Suppressor macrophage treated with lipopolysaccharide for 4 hours (primary cell): ENCODE measurements at regions not wholly inside any gene's neighbourhood (a gene's known extent, or its start where the extent isn't known, plus 50 kb on each side); places are given as distances from the start of the nearest gene placed in this dataset.

Experiments
- DNase-seq: peaks from one replicate; pipeline ENCODE4 v3.0.0-alpha.2; 2020

DNA sequence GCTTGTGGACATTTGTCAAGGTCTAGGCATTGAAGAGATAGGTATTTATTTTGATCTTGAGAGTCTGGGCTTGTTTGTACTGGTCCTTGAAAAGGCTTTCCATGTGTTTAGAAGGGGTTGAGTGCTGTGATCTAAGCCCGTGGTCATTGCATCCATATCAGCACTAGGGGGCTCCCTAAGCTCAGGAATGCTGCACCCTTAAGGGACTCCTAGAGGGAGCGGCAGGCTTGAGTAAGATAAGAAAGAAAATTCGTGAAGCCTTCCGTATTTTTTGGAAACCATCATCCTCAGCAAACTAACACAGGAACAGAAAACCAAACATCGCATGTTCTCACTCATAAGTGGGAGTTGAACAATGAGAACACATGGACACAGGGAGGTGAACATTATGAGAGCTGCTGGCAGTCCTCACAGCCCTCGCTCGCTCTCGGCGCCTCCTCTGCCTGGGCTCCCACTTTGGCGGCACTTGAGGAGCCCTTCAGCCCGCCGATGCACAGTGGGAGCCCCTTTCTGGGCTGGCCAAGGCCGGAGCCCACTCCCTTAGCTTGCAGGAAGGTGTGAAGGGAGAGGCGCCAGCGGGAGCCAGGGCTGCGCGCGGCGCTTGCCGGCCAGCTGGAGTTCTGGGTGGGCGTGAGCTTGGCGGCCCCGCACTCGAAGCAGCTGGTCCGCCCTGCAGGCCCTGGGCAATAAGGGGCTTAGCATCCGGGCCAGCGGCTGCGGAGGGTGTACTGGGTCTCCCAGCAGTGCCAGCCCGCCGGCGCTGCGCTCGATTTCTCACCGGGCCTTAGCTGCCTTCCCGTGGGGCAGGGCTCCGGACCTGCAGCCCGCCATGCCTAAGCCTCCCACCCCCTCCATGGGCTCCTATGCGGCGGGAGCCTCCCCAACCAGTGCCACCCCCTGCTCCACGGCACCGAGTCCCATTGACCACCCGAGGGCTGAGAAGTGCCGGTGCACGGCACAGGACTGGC, 201.2 kb upstream of the PCDH18 start:
- peak; percentile 44 for DNase-seq

DNA sequence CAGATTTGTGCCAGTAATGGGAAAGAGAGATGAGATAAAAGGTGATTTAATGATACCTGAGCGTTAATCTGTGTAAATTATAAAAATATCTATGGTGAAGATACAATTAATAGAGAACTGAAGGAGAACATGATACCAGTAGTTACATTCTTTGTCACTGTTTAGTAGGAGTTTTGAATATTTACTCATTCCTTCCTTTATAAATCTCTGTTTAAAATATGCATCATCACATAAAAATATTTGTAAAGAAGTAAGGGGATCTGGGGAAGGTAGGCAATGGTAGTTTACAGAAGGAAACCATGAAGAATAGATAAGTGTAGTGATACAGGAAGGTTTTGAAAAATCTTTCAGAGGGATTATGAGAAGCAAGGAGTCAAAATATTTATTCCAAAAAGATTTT, 190.6 kb upstream of the PCDH18 start:
- no peak for DNase-seq

DNA sequence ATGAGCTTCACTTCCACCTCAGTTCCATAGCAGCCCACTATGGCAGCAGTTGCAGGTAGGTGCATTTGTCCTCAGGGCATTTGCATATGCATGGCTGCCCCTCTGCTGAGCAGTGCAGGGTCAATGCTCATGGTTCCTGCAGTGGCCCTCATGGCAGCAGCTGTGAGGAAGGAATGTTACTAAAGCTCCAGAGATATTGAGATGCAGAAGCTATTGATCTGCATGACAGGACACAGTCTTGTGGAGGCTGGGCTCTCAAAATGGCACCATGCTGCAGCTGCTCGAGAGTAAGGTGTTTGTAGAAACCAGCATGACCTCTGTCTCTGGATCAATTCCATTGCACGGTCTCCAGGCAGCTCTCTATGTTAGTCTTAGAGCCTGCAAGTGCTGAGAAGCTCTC, 179.2 kb upstream of the PCDH18 start:
- no peak for DNase-seq

DNA sequence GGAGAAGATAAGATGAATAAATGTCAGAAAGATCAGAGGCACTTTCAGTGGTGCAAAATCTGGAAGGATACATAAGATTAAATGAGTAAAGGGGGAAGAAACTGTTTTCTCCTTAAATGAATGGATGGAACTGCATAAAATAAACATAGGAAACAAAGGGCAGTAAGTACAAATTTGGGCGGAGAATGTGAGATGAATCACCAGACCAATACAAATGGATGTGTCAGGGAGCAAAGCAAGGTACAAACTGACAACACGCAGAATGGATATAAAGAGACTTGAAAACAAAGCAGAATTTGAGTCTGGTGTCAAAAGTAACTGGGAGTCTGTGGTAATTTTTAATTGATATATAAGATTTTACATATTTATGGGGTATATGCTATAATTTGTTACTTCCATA, 175.3 kb upstream of the PCDH18 start:
- DNase-seq, result no peak

DNA sequence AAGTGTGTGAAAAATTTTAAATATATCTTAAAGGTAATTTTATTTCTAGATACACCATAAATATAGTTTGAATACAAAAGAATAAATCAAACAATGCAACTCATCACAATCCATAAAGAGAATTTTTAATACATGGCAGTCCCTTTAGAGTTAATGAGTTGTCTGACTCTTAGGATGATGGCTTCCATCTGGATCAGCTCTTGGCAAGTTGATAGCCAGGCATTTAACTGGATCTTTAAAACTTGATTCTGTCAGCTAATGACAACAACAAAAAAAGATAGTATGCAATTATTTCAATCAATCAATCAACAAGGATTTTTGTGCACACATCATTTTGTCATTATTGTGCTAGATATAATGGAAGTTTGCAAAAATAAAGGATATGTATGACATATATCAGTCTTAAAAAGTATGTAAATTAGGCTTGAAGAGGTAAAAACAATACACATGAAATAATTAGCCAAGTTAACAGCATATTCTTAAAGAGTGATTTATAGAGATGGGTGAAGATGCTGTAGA, 174.9 kb upstream of the PCDH18 start:
- DNase-seq, result no peak

DNA sequence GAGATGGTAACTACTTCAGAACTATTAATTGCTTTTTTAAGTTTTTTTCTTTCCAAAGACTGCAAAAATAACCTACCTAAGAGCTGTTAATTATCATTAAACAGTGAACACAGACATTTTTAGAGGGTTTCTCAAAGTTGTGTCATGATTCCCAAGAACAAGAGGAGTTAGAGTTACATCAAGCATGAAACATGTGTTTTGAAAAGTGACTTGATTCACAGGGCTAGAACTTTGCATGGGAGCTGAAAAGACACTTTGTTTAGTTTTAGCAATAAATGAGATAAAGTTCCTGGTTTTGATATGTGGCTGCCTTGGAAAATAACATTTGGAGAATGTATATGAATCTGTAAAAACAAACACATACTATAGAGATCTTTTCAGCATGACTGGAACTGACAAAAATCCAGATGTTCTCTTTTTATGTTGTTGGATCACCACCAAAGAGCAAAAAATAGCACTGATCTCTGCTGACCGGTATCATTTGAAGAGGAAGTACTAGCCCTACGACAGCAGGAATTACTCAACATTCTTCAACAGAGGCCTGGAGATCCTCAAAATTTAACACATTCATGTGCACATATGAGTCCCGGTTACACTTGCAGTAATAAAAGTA, 173.0 kb upstream of the PCDH18 start:
- DNase-seq, result peak; percentile 67

DNA sequence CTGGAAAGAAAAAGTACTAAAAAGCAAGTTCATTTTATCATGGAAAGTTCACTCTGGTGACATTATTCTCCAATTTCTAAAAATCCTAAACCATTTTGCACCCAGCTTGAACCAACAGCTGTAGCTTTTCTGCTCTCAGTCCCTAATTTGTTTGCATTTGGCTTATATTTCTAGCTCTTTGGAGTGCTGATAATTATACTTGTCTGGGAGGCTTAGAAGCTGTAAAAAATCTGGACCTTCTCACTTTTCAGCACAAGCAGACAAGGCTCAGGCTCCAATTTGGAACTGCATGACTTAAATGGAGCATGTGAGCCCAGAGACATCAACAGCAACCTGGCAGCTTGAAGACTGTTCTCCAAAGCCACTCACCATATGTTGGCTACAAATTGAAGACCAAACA, 170.9 kb upstream of the PCDH18 start:
- no peak for DNase-seq

DNA sequence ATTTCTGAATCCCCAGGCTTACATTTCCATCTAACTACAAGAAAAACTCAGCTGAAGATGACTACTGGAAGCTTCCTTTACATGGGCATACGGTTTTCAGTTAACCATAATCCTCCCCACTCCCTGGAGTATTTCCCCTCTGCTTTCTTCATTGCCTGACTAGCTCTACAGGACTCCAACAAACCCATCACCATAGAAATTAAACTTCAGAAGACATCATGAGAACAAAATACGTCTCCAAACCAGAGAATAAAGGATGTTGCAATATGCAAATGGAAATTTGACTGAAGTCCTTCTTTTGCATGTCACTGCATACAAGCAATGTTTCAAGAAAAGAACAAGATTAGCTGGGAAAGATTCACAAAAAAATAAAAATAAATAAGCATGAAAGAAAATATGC, 170.2 kb upstream of the PCDH18 start:
- DNase-seq, result no peak

DNA sequence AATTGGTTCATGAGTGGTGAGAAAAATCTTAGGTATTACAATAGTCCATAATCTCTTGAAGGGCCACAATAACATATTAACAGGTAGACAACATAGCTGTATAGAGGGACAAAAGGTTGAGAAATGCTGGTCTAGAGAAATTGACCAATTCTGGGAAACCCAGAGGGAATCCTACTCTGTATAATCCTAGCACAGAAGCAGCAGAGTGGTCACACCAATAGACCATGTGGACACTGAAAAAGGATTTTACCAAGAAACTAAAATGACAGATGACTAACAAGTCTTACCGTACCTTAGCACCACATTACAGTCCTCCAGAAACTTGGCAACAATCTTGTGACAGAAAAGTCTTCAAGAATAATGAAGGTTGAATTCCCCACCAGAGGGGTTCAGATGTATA, 169.1 kb upstream of the PCDH18 start:
- peak; percentile 37 for DNase-seq

DNA sequence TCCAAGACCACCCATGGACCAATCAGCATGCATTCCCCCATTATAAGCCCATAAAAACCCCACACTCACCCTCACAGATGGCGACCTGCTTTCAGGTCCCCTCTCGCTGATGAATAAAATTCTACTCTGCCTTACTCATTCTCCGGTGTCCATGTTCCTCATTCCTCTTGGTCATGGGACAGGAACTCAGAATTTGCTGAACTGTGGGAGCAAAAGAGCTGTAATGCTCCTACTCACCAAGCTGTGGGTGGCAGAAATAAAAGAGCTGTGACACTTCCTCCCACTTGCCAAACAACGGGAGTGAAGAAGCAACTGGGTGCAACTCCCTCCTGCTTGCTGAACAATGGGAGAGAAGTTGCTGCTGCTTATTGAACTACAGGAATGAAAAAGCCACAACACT, 168.5 kb upstream of the PCDH18 start:
- DNase-seq, result peak; percentile 75

DNA sequence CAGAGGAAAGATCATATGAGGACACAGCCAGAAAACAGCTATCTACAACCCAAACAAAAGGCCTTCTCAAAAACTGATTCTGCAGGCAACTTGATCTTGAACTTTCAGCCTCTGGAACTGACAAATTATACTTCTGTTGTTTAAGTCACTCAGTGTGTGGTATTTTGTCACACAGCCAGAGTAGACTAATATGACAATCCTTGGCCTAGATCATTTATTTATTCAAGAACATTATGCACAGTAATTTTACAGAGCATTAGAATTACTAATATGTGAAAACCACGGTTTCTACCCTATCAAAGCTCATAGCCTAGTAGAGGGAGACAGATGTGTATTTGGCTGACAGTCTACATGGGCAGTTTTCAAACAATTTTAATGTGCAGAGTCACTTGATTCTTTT, 167.8 kb upstream of the PCDH18 start:
- DNase-seq, result no peak

DNA sequence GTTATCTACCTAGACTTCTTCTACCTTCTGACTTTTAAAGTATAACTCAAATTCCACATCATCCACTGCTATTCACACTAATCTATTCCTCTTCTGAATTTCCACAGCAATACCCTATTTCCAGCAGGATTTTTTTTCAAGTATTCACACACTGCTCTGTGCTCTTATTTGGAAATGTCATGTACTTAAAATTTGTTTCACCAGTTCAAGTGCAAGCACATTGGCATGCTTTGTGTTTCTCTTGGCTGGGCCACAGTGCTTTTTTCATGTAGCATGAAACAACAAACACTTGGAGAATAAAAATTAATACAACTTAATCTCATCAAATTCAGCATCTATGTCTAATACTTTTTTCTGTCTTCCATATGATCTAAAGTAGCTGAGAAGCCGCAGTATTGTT, 161.8 kb upstream of the PCDH18 start:
- no peak for DNase-seq

DNA sequence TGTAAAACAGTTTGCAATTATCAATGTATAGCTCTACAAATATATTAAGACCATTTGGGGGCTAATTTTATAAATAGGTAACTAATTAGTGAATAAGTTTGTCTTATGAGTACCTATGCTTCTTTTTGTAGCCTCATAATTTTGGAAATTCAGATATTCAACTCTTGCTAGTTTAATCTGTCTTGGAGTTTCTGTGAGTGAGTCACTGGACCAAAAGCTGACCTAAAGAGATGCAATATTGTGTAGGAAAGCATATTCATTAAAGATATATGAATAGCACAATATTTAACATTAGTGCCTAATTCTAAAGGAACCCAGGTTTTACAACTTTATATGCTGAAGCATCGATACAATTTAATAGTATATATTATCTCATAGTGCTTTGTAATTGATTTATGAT, 161.3 kb upstream of the PCDH18 start:
- DNase-seq, result no peak

DNA sequence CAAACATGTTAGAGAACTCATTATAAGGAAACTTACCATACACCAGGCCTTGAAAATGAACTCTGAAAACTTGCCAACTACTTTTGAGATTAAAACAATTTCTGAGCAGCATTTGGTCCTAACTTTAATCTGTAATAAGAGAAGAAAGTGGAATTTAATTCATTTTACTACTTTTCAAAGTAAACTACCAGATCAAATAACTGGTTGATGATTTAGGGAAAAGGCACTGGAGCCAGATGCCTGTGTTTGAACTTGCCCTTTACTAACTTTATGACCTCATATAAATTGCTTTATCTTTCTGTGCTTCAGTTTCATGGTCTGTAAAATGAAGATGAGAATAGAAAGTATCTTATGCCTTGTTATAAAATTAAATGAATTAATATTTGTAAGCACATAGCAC, 159.9 kb upstream of the PCDH18 start:
- DNase-seq, result no peak

DNA sequence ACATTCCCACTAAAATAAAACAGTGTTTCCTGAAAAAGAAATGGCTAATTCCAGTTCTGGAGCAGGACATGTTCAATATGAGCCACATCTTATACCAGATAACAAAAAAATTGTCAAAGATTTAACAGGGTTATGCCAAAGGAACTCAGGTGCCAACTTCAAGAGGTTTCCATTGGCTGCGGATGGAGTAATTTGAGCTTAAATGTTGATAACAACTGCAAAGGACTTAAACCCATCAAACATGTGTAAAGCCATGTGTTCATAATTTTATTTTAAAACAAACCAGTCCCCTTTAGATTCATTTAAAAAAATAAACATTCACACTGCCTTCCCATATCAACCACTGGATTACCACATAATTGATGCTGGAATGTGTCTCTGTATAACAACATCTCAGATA, 156.4 kb upstream of the PCDH18 start:
- no peak for DNase-seq

DNA sequence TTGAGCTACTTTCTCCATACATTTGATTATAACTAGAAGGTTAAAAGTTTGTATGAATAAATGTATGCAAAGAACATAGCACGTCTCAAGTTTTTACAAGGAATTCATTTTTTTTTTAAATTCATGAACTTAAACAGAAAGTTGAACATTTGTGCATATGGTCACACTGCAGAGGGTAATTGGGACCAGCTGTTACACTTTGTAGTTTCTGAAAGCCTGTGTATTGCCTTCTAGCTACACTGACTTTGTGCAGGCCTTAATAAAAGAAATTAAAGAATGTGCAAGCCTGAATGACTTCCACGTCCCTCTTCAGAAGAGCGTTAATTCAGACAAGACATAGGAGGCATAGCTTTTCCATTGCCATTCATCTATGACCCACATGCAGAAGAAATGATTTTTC, 153.1 kb upstream of the PCDH18 start:
- DNase-seq, result no peak

DNA sequence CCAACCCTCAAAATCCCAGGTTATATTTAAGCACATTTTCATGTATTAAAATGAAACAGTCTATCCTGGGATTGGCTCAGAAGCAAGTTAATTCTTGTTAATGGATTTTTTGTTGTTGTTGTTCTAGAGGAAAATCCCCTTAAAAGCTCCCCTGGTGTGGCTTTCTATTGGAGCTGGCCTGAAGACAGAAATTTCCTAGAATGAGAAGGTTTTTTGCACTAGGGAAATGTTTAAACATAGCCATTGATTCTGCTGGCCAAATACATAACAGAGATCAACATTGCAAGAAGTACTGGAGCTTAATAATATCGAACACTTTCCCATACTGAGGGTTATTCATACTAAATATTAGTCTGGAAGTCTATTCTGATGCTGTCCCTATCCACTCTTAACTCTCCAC, 148.8 kb upstream of the PCDH18 start:
- DNase-seq, result no peak

DNA sequence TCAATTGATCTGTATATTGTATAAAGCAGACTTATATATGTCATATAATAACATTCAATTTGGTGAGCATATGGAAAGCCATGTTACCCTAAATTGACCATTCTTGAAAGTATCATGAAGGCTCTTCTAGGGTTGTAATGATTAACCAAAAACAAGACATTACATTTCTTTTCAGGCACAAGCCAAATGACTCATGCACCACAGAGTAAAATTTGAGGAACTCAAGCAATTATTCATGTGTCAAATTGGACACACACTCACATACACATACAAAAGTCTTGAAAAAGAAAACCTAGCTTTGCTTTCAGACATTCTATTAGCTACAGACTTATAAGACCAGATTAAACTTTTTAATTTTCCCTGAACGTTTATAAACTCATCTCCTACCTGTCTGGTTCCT, 146.5 kb upstream of the PCDH18 start:
- peak; percentile 20 for DNase-seq

DNA sequence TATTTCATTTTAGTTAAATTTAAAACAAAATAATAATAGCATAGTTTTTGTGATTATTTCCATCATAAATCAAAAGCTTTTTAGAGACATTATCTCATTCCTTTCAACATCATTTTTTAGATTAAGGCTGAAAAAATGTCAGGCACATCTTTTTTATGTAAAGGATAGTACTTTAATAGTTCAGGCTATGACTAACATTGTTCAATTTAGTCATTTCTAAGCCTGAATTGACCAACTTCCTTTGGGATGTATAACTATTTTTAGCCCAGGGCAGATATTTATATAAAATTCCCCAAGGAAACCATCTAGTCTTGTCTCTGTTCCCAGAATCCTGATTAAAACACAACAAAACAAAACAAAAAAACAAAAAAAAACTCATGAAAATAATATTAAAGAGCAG, 145.6 kb upstream of the PCDH18 start:
- no peak for DNase-seq

DNA sequence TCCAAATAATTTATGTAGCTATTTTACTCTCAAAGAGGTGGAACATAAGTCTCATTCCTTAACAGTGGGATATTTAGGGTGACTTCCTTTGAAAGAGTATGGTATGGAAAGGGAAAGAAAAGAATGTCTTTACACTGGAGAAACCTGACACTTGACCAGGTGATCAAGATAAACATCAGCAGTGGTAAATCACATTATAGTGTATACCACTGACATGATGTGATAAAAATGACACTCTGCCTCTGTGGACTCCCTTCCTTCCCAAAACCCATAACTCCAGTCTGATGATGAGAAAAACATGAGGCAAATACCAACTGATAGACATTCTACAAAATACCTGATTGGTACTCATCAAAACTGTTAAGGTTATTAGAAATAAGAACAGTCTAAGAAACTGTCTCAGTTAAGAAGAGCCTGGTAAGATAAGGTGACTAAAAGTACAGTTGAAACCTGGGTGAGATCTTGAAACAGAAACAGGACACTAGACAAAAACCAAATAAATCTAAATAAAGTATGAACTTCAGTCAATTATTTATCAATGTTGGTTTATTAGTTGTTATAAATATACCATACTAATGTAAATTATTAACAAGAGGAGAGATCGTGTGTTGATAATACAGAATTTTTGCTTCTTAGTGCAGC, 144.2 kb upstream of the PCDH18 start:
- DNase-seq, result no peak

DNA sequence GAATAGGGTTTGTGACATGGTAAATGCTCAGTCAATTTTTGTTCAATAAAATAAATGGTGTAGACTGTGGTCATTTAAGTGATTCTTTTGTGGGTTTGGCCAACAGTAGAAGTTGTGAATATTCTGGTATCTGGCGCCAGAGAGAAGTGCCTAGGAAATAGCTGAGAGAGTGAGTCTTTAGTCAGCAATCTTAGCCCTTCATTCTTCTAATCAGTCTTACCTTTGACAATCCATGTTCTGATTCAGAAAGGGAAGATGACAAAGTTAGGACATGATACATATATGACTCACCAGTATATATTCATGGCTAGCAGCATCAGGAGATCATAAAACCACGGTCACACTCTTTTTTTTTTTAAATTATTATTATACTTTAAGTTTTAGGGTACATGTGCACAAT, 141.8 kb upstream of the PCDH18 start:
- DNase-seq, result no peak

DNA sequence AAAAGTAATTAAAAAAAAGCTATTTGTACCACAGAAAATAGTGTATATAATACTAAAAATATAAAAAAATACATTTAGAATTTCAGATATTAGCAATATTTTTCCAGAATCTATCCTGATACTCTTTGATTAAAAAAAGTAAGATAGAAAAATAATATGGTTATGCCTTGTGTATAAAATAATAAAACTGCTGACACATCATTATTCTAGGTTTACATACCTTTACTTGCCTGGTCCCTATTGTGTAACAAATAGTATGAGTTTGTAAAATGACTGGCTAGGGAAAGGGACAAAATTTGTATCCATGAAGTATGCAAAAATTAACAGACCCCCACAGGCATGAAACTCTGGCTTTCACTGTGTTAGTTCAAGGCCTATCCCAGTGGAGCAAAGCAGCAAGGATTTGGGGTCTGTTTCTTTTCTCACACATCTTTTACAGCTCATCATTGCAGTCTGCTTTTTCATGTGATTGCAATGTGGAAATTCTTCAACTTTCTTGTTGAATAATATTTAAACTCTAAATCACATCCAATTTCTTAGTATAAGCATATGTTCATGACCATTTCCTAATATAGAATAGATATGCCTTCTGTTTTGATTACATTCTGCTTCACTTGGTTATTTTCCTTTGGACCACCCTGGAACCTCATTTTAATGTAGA, 136.7 kb upstream of the PCDH18 start:
- no peak for DNase-seq

DNA sequence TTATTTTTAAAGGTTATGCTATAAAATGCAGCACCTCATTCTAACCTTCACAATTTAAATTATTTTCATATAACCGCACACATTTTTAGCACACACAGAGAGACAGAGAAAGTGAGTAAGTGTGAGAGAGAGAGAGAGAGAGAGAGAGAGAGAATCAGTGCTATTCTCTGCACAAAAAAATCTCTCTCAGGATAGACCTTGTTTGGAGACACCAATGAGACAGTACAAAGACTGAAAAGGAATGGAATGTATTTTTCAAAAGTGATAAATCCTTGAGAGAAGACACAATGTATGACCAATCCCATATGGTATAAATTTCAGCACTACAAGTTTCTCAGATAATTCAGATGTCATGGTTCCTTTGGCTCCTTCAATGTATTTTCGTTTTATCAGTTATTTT, 132.1 kb upstream of the PCDH18 start:
- no peak for DNase-seq

DNA sequence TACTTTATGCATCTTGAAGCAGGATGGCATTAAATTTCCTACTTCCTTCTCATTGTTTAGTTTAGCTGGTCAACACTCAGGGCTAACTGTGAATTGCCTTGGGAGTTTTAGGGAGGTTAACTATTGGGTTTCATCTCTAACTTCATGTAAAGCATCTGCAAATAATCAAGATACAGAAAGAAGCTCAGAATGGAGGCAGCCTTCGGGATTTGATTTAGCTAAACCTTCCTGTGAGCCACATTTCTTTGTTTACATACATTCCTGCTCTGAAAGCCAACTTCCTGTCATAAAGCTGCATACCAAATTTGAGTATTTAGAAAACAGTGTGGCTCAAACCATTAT, 131.7 kb upstream of the PCDH18 start:
- no peak for DNase-seq
